WERI-Rb-1 (cell line): ENCODE measurements at regions not wholly inside any gene's neighbourhood (a gene's known extent, or its start where the extent isn't known, plus 50 kb on each side); places are given as distances from the start of the nearest gene placed in this dataset.

Experiments used
- DNase-seq: peaks from one replicate; pipeline ENCODE4 v3.0.0-alpha.2; 2020
- H3K27ac ChIP-seq: fragments of 250-450 bp; sonication (Bioruptor Pico); 2 replicates; pipeline ENCODE4 v1.5.1; 2020; ENCODE audit warnings: mild to moderate bottlenecking, moderate library complexity
- H3K27me3 ChIP-seq: fragments of 250-450 bp; sonication (Bioruptor Pico); 2 replicates; pipeline ENCODE4 v1.5.1; 2021; ENCODE audit warnings: mild to moderate bottlenecking, low read depth, moderate library complexity; ENCODE audit not compliant: insufficient read depth, severe bottlenecking
- H3K36me3 ChIP-seq: fragments of 250-450 bp; sonication (Bioruptor Pico); 2 replicates; pipeline ENCODE4 v1.5.1; 2020; ENCODE audit warnings: mild to moderate bottlenecking, moderate library complexity
- H3K4me3 ChIP-seq: 2 replicates; pipeline ENCODE4 v1.5.1; 2011; ENCODE audit warnings: low read depth, mild to moderate bottlenecking, control low read depth, low read length
- H3K9me3 ChIP-seq: fragments of 250-450 bp; sonication (Bioruptor Pico); 2 replicates; pipeline ENCODE4 v1.5.1; 2021; ENCODE audit warnings: mild to moderate bottlenecking, moderate library complexity; ENCODE audit not compliant: severe bottlenecking
- TF ChIP-seq, protein P1 (sequence below): IDR thresholded peaks from 2 replicates; pipeline ENCODE4 v1.5.1; 2011; ENCODE audit warnings: low read depth, mild to moderate bottlenecking, control low read depth, inconsistent platforms, low read length

GRCh38 chr6:141401851-141402250 is 730.9 kb upstream of the GJE1 start:
- TF ChIP-seq, protein P1, sequence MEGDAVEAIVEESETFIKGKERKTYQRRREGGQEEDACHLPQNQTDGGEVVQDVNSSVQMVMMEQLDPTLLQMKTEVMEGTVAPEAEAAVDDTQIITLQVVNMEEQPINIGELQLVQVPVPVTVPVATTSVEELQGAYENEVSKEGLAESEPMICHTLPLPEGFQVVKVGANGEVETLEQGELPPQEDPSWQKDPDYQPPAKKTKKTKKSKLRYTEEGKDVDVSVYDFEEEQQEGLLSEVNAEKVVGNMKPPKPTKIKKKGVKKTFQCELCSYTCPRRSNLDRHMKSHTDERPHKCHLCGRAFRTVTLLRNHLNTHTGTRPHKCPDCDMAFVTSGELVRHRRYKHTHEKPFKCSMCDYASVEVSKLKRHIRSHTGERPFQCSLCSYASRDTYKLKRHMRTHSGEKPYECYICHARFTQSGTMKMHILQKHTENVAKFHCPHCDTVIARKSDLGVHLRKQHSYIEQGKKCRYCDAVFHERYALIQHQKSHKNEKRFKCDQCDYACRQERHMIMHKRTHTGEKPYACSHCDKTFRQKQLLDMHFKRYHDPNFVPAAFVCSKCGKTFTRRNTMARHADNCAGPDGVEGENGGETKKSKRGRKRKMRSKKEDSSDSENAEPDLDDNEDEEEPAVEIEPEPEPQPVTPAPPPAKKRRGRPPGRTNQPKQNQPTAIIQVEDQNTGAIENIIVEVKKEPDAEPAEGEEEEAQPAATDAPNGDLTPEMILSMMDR, result no peak
- Histone ChIP-seq H3K9me3 (no peaks in the 10 kb centered on the region), H3K4me3 (no peak overlapping the region), H3K27me3 (no peaks in the 10 kb centered on the region), H3K27ac (no peak overlapping the region), H3K36me3 (no peaks in the 10 kb centered on the region)
- DNase-seq, result no peak

GRCh38 chr6:141401168-141401567 is 731.6 kb upstream of the GJE1 start:
- TF ChIP-seq, protein P1, result no peak
- Histone ChIP-seq H3K27me3 (no peaks in the 10 kb centered on the region), H3K9me3 (no peaks in the 10 kb centered on the region), H3K27ac (no peak overlapping the region), H3K36me3 (no peaks in the 10 kb centered on the region), H3K4me3 (no peak overlapping the region)
- no peak for DNase-seq

- H3K36me3 ChIP-seq, result no peaks in the 10 kb centered on the region
- no peaks in the 10 kb centered on the region for H3K9me3 ChIP-seq
- DNase-seq, result no peak
- no peaks in the 10 kb centered on the region for H3K27me3 ChIP-seq
- TF ChIP-seq, protein P1, result no peak
- no peak overlapping the region for H3K27ac ChIP-seq
- H3K4me3 ChIP-seq, result no peak overlapping the region
Measured at GRCh38 chr6:141398949-141399348, 733.8 kb upstream of the GJE1 start.

DNA sequence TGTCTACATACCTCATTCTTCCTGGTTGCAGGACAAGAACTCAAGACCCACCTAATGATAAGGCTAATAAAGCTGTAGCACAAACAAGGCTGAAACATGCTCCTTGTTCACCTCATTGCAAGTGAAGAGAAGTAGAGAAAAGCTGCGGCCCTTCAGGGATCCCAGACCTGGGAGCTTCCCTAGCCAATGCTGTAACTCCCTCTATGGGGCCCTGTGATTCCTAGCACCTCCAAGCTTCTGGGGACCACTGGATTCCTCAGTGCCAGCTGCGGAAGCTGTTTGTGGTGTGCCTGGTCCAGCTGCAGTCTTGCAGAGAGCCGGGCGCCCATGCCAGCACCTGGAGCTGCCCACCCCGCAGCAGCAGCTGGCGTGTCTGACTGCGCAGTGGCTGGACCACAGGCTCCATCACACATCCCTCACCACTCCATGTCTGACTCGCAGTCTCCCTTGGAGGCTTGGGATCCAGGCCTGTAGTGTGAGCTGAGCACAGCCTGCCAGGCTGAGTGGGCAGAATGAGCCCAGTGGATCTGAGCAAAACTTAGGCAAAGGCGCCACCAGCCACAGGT is 737.2 kb upstream of the GJE1 start:
- H3K36me3 ChIP-seq, result no peaks in the 10 kb centered on the region
- TF ChIP-seq, protein P1, result no peak
- no peaks in the 10 kb centered on the region for H3K27me3 ChIP-seq
- no peak overlapping the region for H3K27ac ChIP-seq
- DNase-seq, result no peak
- H3K4me3 ChIP-seq, result no peak overlapping the region
- H3K9me3 ChIP-seq, result no peaks in the 10 kb centered on the region

- Histone ChIP-seq H3K9me3 (no peaks in the 10 kb centered on the region), H3K36me3 (no peaks in the 10 kb centered on the region), H3K27ac (no peak overlapping the region), H3K4me3 (no peak overlapping the region), H3K27me3 (no peaks in the 10 kb centered on the region)
- TF ChIP-seq, protein P1, result no peak
- DNase-seq, result no peak
Measured at GRCh38 chr6:141394565-141395051, 738.1 kb upstream of the GJE1 start.

- Histone ChIP-seq H3K27me3 (no peaks in the 10 kb centered on the region), H3K36me3 (no peaks in the 10 kb centered on the region), H3K9me3 (no peaks in the 10 kb centered on the region), H3K27ac (no peak overlapping the region), H3K4me3 (no peak overlapping the region)
- TF ChIP-seq, protein P1, result no peak
- no peak for DNase-seq
Measured at GRCh38 chr6:141394125-141394536, 738.6 kb upstream of the GJE1 start.
